PC-9 (cell line): ENCODE measurements at regions not wholly inside any gene's neighbourhood (a gene's known extent, or its start where the extent isn't known, plus 50 kb on each side); places are given as distances from the start of the nearest gene placed in this dataset.

ENCODE experiments used
- BruUV-seq: library from RNA; stranded (reverse); fragments of 400-500 nt; replicated peaks from 2 replicates; lab custom pipeline; 2021; lab: Mats Ljungman, UMichigan
- CTCF ChIA-PET: fragments of 300-600 bp; sonication (Branson Sonifier 250); formaldehyde crosslinking; loops from one replicate; lab custom pipeline; 2022; ENCODE audit warnings: antibody characterized with exemption; lab: Charles Lee
- POLR2A ChIA-PET: fragments of 300-600 bp; sonication (Branson Sonifier 250); formaldehyde crosslinking; loops from one replicate; lab custom pipeline; 2022; ENCODE audit warnings: antibody characterized with exemption; ENCODE audit not compliant: unreplicated experiment; lab: Charles Lee
- DNase-seq, 2 experiments: peaks; one replicate each; pipeline versions ENCODE4 v3.0.0 to v3.0.0-alpha.2; 2015 to 2022; ENCODE audit warnings: mixed read lengths in 1 of 2
- H2AFZ ChIP-seq: fragments of 200-600 bp; sonication (generic); 2 replicates; pipeline ENCODE4 v1.8.1; 2017; ENCODE audit warnings: antibody characterized with exemption
- H3F3A ChIP-seq: fragments of 200-600 bp; sonication (generic); 2 replicates; pipeline ENCODE4 v1.8.1; 2017; ENCODE audit warnings: antibody characterized with exemption, mild to moderate bottlenecking, low read depth; ENCODE audit not compliant: insufficient read depth
- H3K27ac ChIP-seq: fragments of 200-600 bp; sonication (generic); 2 replicates; pipeline ENCODE4 v1.6.1; 2016; ENCODE audit warnings: mixed run types
- H3K27me3 ChIP-seq: fragments of 200-600 bp; sonication (generic); 2 replicates; pipeline ENCODE4 v1.6.1; 2016; ENCODE audit warnings: low read depth, mixed run types; ENCODE audit not compliant: insufficient read depth
- H3K36me3 ChIP-seq: fragments of 200-600 bp; sonication (generic); 2 replicates; pipeline ENCODE4 v1.6.1; 2016; ENCODE audit warnings: low read depth, mixed run types
- H3K4me1 ChIP-seq: fragments of 200-600 bp; sonication (generic); replicated peaks from 2 replicates; pipeline ENCODE4 v1.6.1; 2016; ENCODE audit warnings: mixed run types; ENCODE audit not compliant: insufficient read depth
- H3K4me2 ChIP-seq: fragments of 200-600 bp; sonication (generic); 2 replicates; pipeline ENCODE4 v1.6.1; 2017; ENCODE audit warnings: mixed run types
- H3K4me3 ChIP-seq: fragments of 200-600 bp; sonication (generic); 2 replicates; pipeline ENCODE4 v1.6.1; 2016; ENCODE audit warnings: mixed run types
- H3K79me2 ChIP-seq: fragments of 200-600 bp; sonication (generic); 2 replicates; pipeline ENCODE4 v1.6.1; 2017; ENCODE audit warnings: low read depth, mixed run types
- H3K9me2 ChIP-seq: fragments of 200-600 bp; sonication (generic); 2 replicates; pipeline ENCODE4 v1.8.1; 2017; ENCODE audit warnings: mild to moderate bottlenecking; ENCODE audit not compliant: insufficient read depth
- H3K9me3 ChIP-seq: fragments of 200-600 bp; sonication (generic); 2 replicates; pipeline ENCODE4 v1.8.1; 2016; ENCODE audit warnings: low read depth; ENCODE audit not compliant: insufficient read depth
- H4K20me1 ChIP-seq: fragments of 200-600 bp; sonication (generic); 2 replicates; pipeline ENCODE4 v1.8.1; 2017; ENCODE audit not compliant: insufficient read depth
- EZH2 ChIP-seq: fragments of 200-600 bp; sonication (generic); IDR thresholded peaks from 2 replicates; pipeline ENCODE4 v1.8.0; 2017; ENCODE audit warnings: antibody characterized with exemption, low read depth
- intact Hi-C: fragments of 100-400 bp; cut with micrococcal nuclease; formaldehyde crosslinking; loops from one replicate; pipeline ENCODE4 v1.10.0; 2022; ENCODE audit not compliant: unreplicated experiment
- TF ChIP-seq, protein P1 (sequence below): fragments of 200-600 bp; sonication (generic); conservative IDR thresholded peaks from 2 replicates; pipeline ENCODE4 v1.6.1; 2017; ENCODE audit warnings: mixed run types, antibody characterized with exemption, mild to moderate bottlenecking, moderate library complexity

GRCh38 chr11:69395287-69395686, 86.2 kb upstream of the LINC01488 start:
- Histone ChIP-seq H2AFZ (no peak overlapping the region), H3K4me1 (no peaks in the 10 kb centered on the region), H3K9me2 (no peaks in the 10 kb centered on the region), H3F3A (peaks cover 12% of the 10 kb centered on the region), H3K9me3 (no peaks in the 10 kb centered on the region), H4K20me1 (no peaks in the 10 kb centered on the region), H3K79me2 (no peaks in the 10 kb centered on the region), H3K27me3 (no peaks in the 10 kb centered on the region), H3K4me2 (no peak overlapping the region), H3K4me3 (no peak overlapping the region), H3K27ac (no peak overlapping the region), H3K36me3 (no peaks in the 10 kb centered on the region)
- no peak for DNase-seq
- intact Hi-C loops: no loop called here
- no TSS peak for BruUV-seq
- ChIA-PET CTCF (no interaction called here), POLR2A (interaction anchor here (0.7 kb wide), 1 partner anchor 60 kb away, joined by 4 read pairs; no protein-coding TSS in a partner anchor)
- no peak for TF ChIP-seq EZH2

- Histone ChIP-seq H3F3A (peaks cover 12% of the 10 kb centered on the region), H3K27me3 (no peaks in the 10 kb centered on the region), H3K9me3 (no peaks in the 10 kb centered on the region), H3K36me3 (no peaks in the 10 kb centered on the region), H3K4me1 (no peaks in the 10 kb centered on the region), H3K79me2 (no peaks in the 10 kb centered on the region), H3K9me2 (no peaks in the 10 kb centered on the region), H4K20me1 (no peaks in the 10 kb centered on the region), H3K4me3 (no peak overlapping the region), H2AFZ (no peak overlapping the region), H3K27ac (no peak overlapping the region), H3K4me2 (no peak overlapping the region)
- intact Hi-C loops: no loop called here
- no peak for DNase-seq
- ChIA-PET CTCF (no interaction called here), POLR2A (interaction anchor here (0.7 kb wide), 1 partner anchor 61 kb away, joined by 4 read pairs; no protein-coding TSS in a partner anchor)
- no TSS peak for BruUV-seq
- TF ChIP-seq, protein P1, sequence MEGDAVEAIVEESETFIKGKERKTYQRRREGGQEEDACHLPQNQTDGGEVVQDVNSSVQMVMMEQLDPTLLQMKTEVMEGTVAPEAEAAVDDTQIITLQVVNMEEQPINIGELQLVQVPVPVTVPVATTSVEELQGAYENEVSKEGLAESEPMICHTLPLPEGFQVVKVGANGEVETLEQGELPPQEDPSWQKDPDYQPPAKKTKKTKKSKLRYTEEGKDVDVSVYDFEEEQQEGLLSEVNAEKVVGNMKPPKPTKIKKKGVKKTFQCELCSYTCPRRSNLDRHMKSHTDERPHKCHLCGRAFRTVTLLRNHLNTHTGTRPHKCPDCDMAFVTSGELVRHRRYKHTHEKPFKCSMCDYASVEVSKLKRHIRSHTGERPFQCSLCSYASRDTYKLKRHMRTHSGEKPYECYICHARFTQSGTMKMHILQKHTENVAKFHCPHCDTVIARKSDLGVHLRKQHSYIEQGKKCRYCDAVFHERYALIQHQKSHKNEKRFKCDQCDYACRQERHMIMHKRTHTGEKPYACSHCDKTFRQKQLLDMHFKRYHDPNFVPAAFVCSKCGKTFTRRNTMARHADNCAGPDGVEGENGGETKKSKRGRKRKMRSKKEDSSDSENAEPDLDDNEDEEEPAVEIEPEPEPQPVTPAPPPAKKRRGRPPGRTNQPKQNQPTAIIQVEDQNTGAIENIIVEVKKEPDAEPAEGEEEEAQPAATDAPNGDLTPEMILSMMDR: no peak
- no peak for TF ChIP-seq EZH2
Observed at GRCh38 chr11:69396051-69396947, 85.2 kb upstream of the LINC01488 start.

DNA sequence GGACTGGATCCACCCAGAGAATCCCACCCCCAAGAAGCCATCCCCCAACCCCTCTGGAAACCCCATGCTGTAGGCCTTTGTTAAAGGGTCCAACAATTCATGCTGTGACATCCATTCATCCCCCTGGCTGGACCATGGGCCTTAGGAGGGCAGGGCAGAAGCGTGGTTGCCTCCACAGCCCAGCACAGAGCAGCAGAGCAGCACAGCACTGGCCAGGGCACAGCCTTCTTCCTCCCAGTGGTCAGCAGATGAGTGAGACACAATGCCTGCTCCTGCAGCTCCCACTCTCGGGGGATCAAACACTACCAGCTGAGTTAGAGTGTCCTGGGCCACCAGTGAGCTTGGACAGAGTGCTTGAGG, 84.5 kb upstream of the LINC01488 start:
- DNase-seq: no peak
- Histone ChIP-seq H3F3A (peaks cover 14% of the 10 kb centered on the region), H3K4me2 (no peak overlapping the region), H3K27ac (no peak overlapping the region), H3K4me1 (no peaks in the 10 kb centered on the region), H3K36me3 (no peaks in the 10 kb centered on the region), H3K27me3 (no peaks in the 10 kb centered on the region), H4K20me1 (no peaks in the 10 kb centered on the region), H3K9me3 (no peaks in the 10 kb centered on the region), H3K4me3 (no peak overlapping the region), H2AFZ (no peak overlapping the region), H3K79me2 (no peaks in the 10 kb centered on the region), H3K9me2 (no peaks in the 10 kb centered on the region)
- ChIA-PET CTCF (no interaction called here), POLR2A (no interaction called here)
- intact Hi-C loops: no loop called here
- TF ChIP-seq, protein P1: no peak
- TF ChIP-seq EZH2: no peak
- no TSS peak for BruUV-seq
